Loucy (cell line): ENCODE measurements at regions not wholly inside any gene's neighbourhood (a gene's known extent, or its start where the extent isn't known, plus 50 kb on each side); places are given as distances from the start of the nearest gene placed in this dataset.

ENCODE experiments used
- EZH2phosphoT487 ChIP-seq: fragments of 200-600 bp; IDR thresholded peaks from 2 replicates; pipeline ENCODE4 v1.6.1; 2018; ENCODE audit warnings: antibody characterized with exemption, mild to moderate bottlenecking, moderate library complexity, borderline replicate concordance
- TF ChIP-seq, protein P1 (sequence below): fragments of 200-600 bp; sonication (generic); conservative IDR thresholded peaks from 2 replicates; pipeline ENCODE4 v1.5.1; 2014; ENCODE audit warnings: mild to moderate bottlenecking, antibody characterized with exemption, low read length

DNA sequence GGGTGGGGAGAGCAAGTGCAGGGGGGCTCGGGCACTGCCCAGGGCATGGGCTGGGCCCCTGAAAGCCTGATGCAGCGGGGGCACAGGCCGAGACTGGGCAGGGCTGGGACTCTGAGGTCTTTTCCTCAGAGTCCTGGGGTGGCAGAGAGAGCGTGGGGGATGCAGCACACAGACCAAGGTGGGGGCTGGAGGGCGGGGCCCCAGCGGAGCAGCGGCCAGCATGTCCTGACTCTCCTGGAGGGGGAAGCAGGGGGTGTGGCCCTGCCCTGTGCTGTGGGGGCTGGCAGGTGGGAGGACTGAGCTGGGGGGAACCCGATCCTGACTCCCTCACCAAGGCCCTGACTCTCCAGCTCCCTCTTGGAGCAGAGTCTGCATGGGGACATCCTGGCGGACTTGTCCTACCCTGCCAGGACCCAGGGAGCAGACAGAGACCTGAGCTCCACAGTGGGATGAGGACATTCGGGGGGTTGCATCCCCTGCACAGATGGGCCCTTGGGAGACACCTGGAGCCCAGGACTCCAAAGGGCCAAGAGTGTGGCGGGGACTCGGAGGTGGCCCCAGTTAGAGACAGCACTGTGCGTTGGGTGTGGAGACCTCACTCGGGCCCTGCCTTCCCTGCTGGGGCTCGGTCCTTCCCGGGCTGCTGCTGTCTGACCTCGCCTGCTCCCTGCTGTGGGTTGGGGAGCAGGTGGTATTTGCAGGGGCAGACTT is 326.1 kb downstream of the TMEM121 start:
- TF ChIP-seq, protein P1, sequence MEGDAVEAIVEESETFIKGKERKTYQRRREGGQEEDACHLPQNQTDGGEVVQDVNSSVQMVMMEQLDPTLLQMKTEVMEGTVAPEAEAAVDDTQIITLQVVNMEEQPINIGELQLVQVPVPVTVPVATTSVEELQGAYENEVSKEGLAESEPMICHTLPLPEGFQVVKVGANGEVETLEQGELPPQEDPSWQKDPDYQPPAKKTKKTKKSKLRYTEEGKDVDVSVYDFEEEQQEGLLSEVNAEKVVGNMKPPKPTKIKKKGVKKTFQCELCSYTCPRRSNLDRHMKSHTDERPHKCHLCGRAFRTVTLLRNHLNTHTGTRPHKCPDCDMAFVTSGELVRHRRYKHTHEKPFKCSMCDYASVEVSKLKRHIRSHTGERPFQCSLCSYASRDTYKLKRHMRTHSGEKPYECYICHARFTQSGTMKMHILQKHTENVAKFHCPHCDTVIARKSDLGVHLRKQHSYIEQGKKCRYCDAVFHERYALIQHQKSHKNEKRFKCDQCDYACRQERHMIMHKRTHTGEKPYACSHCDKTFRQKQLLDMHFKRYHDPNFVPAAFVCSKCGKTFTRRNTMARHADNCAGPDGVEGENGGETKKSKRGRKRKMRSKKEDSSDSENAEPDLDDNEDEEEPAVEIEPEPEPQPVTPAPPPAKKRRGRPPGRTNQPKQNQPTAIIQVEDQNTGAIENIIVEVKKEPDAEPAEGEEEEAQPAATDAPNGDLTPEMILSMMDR, result no peak
- no peak for TF ChIP-seq EZH2phosphoT487
